ENCODE measurements at regions not wholly inside any gene's neighbourhood (a gene's known extent, or its start where the extent isn't known, plus 50 kb on each side); places are given as distances from the start of the nearest gene placed in this dataset.

- Histone ChIP-seq H3K36me3 (ENCODE audit: low read depth) (no peaks in the 10 kb centered on the region), H3K4me3 (ENCODE audit: severe bottlenecking) (no peak overlapping the region), H3K9me3 (ENCODE audit: severe bottlenecking) (no peaks in the 10 kb centered on the region), H3K27me3 (ENCODE audit: insufficient read depth, poor library complexity, severe bottlenecking) (no peaks in the 10 kb centered on the region), H3K27ac (ENCODE audit: poor library complexity, severe bottlenecking) (no peak overlapping the region), H3K4me1 (ENCODE audit: insufficient read depth, poor library complexity, severe bottlenecking) (no peaks in the 10 kb centered on the region)
- no peak for DNase-seq (ENCODE audit: low spot score)
- no peak for TF ChIP-seq CTCF (IDR thresholded peaks at IDR 0.05; ENCODE audit: poor library complexity, severe bottlenecking)
- no peak for ATAC-seq (ENCODE audit: low read depth)
Measured at GRCh38 chrX:155695419-155695818, 82.7 kb upstream of the TMLHE start.

GRCh38 chrX:155694649-155695048 is 81.9 kb upstream of the TMLHE start:
- no peak for ATAC-seq (ENCODE audit: low read depth)

GRCh38 chrX:155682834-155683233 is 70.1 kb upstream of the TMLHE start:
- Histone ChIP-seq H3K4me1 (ENCODE audit: insufficient read depth, poor library complexity, severe bottlenecking) (no peaks in the 10 kb centered on the region), H3K9me3 (ENCODE audit: severe bottlenecking) (no peaks in the 10 kb centered on the region), H3K4me3 (ENCODE audit: severe bottlenecking) (no peak overlapping the region), H3K36me3 (ENCODE audit: low read depth) (no peaks in the 10 kb centered on the region), H3K27ac (ENCODE audit: poor library complexity, severe bottlenecking) (no peak overlapping the region), H3K27me3 (ENCODE audit: insufficient read depth, poor library complexity, severe bottlenecking) (no peaks in the 10 kb centered on the region)
- no peak for TF ChIP-seq CTCF (IDR thresholded peaks at IDR 0.05; ENCODE audit: poor library complexity, severe bottlenecking)
- ATAC-seq (ENCODE audit: low read depth) = no peak
- no peak for DNase-seq (ENCODE audit: low spot score)

More at GRCh38 chrX:155694649-155695048, 81.9 kb upstream of the TMLHE start:
- no peak overlapping the region for H3K27ac ChIP-seq (ENCODE audit: poor library complexity, severe bottlenecking)
- no peaks in the 10 kb centered on the region for H3K9me3 ChIP-seq (ENCODE audit: severe bottlenecking)
- H3K27me3 ChIP-seq (ENCODE audit: insufficient read depth, poor library complexity, severe bottlenecking) = no peaks in the 10 kb centered on the region
- no peaks in the 10 kb centered on the region for H3K4me1 ChIP-seq (ENCODE audit: insufficient read depth, poor library complexity, severe bottlenecking)
- H3K36me3 ChIP-seq (ENCODE audit: low read depth) = no peaks in the 10 kb centered on the region
- DNase-seq (ENCODE audit: low spot score) = no peak
- H3K4me3 ChIP-seq (ENCODE audit: severe bottlenecking) = no peak overlapping the region
- TF ChIP-seq CTCF (IDR thresholded peaks at IDR 0.05; ENCODE audit: poor library complexity, severe bottlenecking) = no peak

GRCh38 chrX:155679715-155680114 is 67.0 kb upstream of the TMLHE start:
- H3K4me3 ChIP-seq (ENCODE audit: severe bottlenecking) = no peak overlapping the region
- no peaks in the 10 kb centered on the region for H3K27me3 ChIP-seq (ENCODE audit: insufficient read depth, poor library complexity, severe bottlenecking)
- ATAC-seq (ENCODE audit: low read depth) (no peak), DNase-seq (ENCODE audit: low spot score) (no peak)
- H3K9me3 ChIP-seq (ENCODE audit: severe bottlenecking) = no peaks in the 10 kb centered on the region
- H3K27ac ChIP-seq (ENCODE audit: poor library complexity, severe bottlenecking) = no peak overlapping the region
- no peaks in the 10 kb centered on the region for H3K36me3 ChIP-seq (ENCODE audit: low read depth)
- H3K4me1 ChIP-seq (ENCODE audit: insufficient read depth, poor library complexity, severe bottlenecking) = no peaks in the 10 kb centered on the region
- TF ChIP-seq CTCF (IDR thresholded peaks at IDR 0.05; ENCODE audit: poor library complexity, severe bottlenecking) = no peak

- no peak overlapping the region for H3K27ac ChIP-seq (ENCODE audit: poor library complexity, severe bottlenecking)
- no peak for DNase-seq (ENCODE audit: low spot score)
Measured at GRCh38 chrX:155673338-155673737, 60.6 kb upstream of the TMLHE start.

More at GRCh38 chrX:155673338-155673737, 60.6 kb upstream of the TMLHE start:
- Histone ChIP-seq H3K4me3 (ENCODE audit: severe bottlenecking) (no peak overlapping the region), H3K4me1 (ENCODE audit: insufficient read depth, poor library complexity, severe bottlenecking) (no peaks in the 10 kb centered on the region), H3K36me3 (ENCODE audit: low read depth) (no peaks in the 10 kb centered on the region), H3K27me3 (ENCODE audit: insufficient read depth, poor library complexity, severe bottlenecking) (no peaks in the 10 kb centered on the region), H3K9me3 (ENCODE audit: severe bottlenecking) (no peaks in the 10 kb centered on the region)
- no peak for ATAC-seq (ENCODE audit: low read depth)
- no peak for TF ChIP-seq CTCF (IDR thresholded peaks at IDR 0.05; ENCODE audit: poor library complexity, severe bottlenecking)

Measured in RWPE2 (cell line).